Type B pancreatic cell (in vitro differentiated cells): ENCODE measurements at regions not wholly inside any gene's neighbourhood (a gene's known extent, or its start where the extent isn't known, plus 50 kb on each side); places are given as distances from the start of the nearest gene placed in this dataset.

Experiments used
- DNase-seq: peaks from one replicate; pipeline ENCODE4 v3.0.0; 2021; ENCODE audit warnings: mixed read lengths; ENCODE audit not compliant: unreplicated experiment; ENCODE audit errors: extremely low spot score
- H3K27ac Mint-ChIP-seq: 2 replicates; pipeline ENCODE4 v1.8.0; 2021; ENCODE audit warnings: mild to moderate bottlenecking, mixed read lengths
- H3K27me3 Mint-ChIP-seq: 2 replicates; pipeline ENCODE4 v1.8.0; 2021; ENCODE audit warnings: mixed read lengths
- H3K36me3 Mint-ChIP-seq: 2 replicates; pipeline ENCODE4 v1.8.0; 2021; ENCODE audit warnings: mixed read lengths
- H3K4me1 Mint-ChIP-seq: one replicate; pipeline ENCODE4 v1.8.0; 2021; ENCODE audit warnings: mixed read lengths; ENCODE audit not compliant: unreplicated experiment
- H3K4me3 Mint-ChIP-seq: 2 replicates; pipeline ENCODE4 v1.8.0; 2021; ENCODE audit warnings: mild to moderate bottlenecking, mixed read lengths
- H3K9me3 Mint-ChIP-seq: 2 replicates; pipeline ENCODE4 v1.8.0; 2021; ENCODE audit warnings: mixed read lengths
- CTCF ChIP-seq: fragments of 200-600 bp; sonication (generic); conservative IDR thresholded peaks from 2 replicates; pipeline ENCODE4 v1.5.0; 2021; ENCODE audit warnings: antibody characterized with exemption, mild to moderate bottlenecking

- TF ChIP-seq CTCF = no peak
- no peaks in the 10 kb centered on the region for H3K36me3 Mint-ChIP-seq
- no peak for DNase-seq
Observed at GRCh38 chr7:10888861-10889260, 84.8 kb upstream of the PHF14 start.

GRCh38 chr7:10889266-10889898 is 84.3 kb upstream of the PHF14 start:
- no peaks in the 10 kb centered on the region for H3K4me1 Mint-ChIP-seq
- peak; percentile 86 for TF ChIP-seq CTCF
- H3K27me3 Mint-ChIP-seq = peaks cover 3% of the 10 kb centered on the region
- H3K27ac Mint-ChIP-seq = no peak overlapping the region
- H3K4me3 Mint-ChIP-seq = no peak overlapping the region
- H3K36me3 Mint-ChIP-seq = no peaks in the 10 kb centered on the region
- H3K9me3 Mint-ChIP-seq = no peaks in the 10 kb centered on the region
- DNase-seq = no peak

More at GRCh38 chr7:10888861-10889260, 84.8 kb upstream of the PHF14 start:
- Mint-ChIP-seq H3K4me3 (no peak overlapping the region), H3K27me3 (peaks cover 3% of the 10 kb centered on the region), H3K9me3 (no peaks in the 10 kb centered on the region), H3K4me1 (no peaks in the 10 kb centered on the region), H3K27ac (no peak overlapping the region)

GRCh38 chr7:10908600-10908999 is 65.1 kb upstream of the PHF14 start:
- H3K4me1 Mint-ChIP-seq = peaks cover 1% of the 10 kb centered on the region
- H3K27ac Mint-ChIP-seq = peak overlapping the region; percentile 10
- no peaks in the 10 kb centered on the region for H3K27me3 Mint-ChIP-seq
- no peak for TF ChIP-seq CTCF
- no peaks in the 10 kb centered on the region for H3K36me3 Mint-ChIP-seq
- H3K4me3 Mint-ChIP-seq = peak overlapping the region; percentile 53
- H3K9me3 Mint-ChIP-seq = peaks cover 6% of the 10 kb centered on the region
- DNase-seq = no peak

GRCh38 chr7:10910447-10910846 is 63.2 kb upstream of the PHF14 start:
- no peak for DNase-seq
- Mint-ChIP-seq H3K4me1 (peaks cover 12% of the 10 kb centered on the region), H3K4me3 (no peak overlapping the region), H3K36me3 (no peaks in the 10 kb centered on the region), H3K9me3 (peaks cover 5% of the 10 kb centered on the region), H3K27ac (no peak overlapping the region), H3K27me3 (no peaks in the 10 kb centered on the region)
- TF ChIP-seq CTCF = no peak

GRCh38 chr7:10912077-10912476 is 61.6 kb upstream of the PHF14 start:
- H3K4me1 Mint-ChIP-seq = peaks cover 12% of the 10 kb centered on the region
- no peaks in the 10 kb centered on the region for H3K36me3 Mint-ChIP-seq
- no peak for DNase-seq
- no peak for TF ChIP-seq CTCF
- no peak overlapping the region for H3K4me3 Mint-ChIP-seq
- H3K27me3 Mint-ChIP-seq = no peaks in the 10 kb centered on the region
- no peak overlapping the region for H3K27ac Mint-ChIP-seq
- peaks cover 5% of the 10 kb centered on the region for H3K9me3 Mint-ChIP-seq

GRCh38 chr7:10913457-10913856 is 60.2 kb upstream of the PHF14 start:
- Mint-ChIP-seq H3K4me3 (no peak overlapping the region), H3K27me3 (no peaks in the 10 kb centered on the region), H3K4me1 (peaks cover 12% of the 10 kb centered on the region), H3K27ac (no peak overlapping the region), H3K9me3 (peaks cover 5% of the 10 kb centered on the region), H3K36me3 (no peaks in the 10 kb centered on the region)
- TF ChIP-seq CTCF = no peak
- DNase-seq = no peak
